AG04450 (cell line): ENCODE measurements at regions not wholly inside any gene's neighbourhood (a gene's known extent, or its start where the extent isn't known, plus 50 kb on each side); places are given as distances from the start of the nearest gene placed in this dataset.

ENCODE experiments used
- CTCF ChIA-PET: fragments of 300-600, 350-600 bp; formaldehyde crosslinking; extraction: SDS; loops from one replicate; lab custom pipeline; 2022; ENCODE audit warnings: antibody characterized with exemption, inconsistent platforms; lab: Charles Lee
- POLR2A ChIA-PET: fragments of 350-600 bp; formaldehyde crosslinking; extraction: SDS; loops from one replicate; lab custom pipeline; 2021; ENCODE audit warnings: antibody characterized with exemption, inconsistent platforms; lab: Yijun Ruan, JAX
- DNase-seq: peaks from one replicate; pipeline ENCODE4 v3.0.0-alpha.2; 2011; ENCODE audit warnings: low read depth, low spot score
- H3K27ac ChIP-seq: one replicate; pipeline ENCODE4 v1.5.1; 2012; ENCODE audit warnings: low read depth, low read length, control low read depth
- H3K27me3 ChIP-seq: one replicate; pipeline ENCODE4 v1.6.0; 2012; ENCODE audit warnings: low read length; ENCODE audit not compliant: control insufficient read depth, insufficient read depth
- H3K4me3 ChIP-seq: 2 replicates; pipeline ENCODE4 v1.5.1; 2011; ENCODE audit warnings: mild to moderate bottlenecking, low read depth, low read length, control low read depth
- H3K9me3 ChIP-seq: 2 replicates; pipeline ENCODE4 v1.5.1; 2012; ENCODE audit warnings: low read length; ENCODE audit not compliant: control insufficient read depth, insufficient read depth
- TF ChIP-seq, protein P1 (sequence below): IDR thresholded peaks from 2 replicates; pipeline ENCODE4 v1.5.1; 2011; ENCODE audit warnings: low read depth, low read length, control low read depth, inconsistent platforms

GRCh38 chr1:110816945-110817344 lies 56.0 kb upstream of the CD53 start:
- ChIA-PET POLR2A (no interaction called here), CTCF (no interaction called here)
- Histone ChIP-seq H3K27ac (no peak overlapping the region), H3K9me3 (no peaks in the 10 kb centered on the region), H3K27me3 (no peaks in the 10 kb centered on the region), H3K4me3 (no peak overlapping the region)
- DNase-seq = no peak
- TF ChIP-seq, protein P1, sequence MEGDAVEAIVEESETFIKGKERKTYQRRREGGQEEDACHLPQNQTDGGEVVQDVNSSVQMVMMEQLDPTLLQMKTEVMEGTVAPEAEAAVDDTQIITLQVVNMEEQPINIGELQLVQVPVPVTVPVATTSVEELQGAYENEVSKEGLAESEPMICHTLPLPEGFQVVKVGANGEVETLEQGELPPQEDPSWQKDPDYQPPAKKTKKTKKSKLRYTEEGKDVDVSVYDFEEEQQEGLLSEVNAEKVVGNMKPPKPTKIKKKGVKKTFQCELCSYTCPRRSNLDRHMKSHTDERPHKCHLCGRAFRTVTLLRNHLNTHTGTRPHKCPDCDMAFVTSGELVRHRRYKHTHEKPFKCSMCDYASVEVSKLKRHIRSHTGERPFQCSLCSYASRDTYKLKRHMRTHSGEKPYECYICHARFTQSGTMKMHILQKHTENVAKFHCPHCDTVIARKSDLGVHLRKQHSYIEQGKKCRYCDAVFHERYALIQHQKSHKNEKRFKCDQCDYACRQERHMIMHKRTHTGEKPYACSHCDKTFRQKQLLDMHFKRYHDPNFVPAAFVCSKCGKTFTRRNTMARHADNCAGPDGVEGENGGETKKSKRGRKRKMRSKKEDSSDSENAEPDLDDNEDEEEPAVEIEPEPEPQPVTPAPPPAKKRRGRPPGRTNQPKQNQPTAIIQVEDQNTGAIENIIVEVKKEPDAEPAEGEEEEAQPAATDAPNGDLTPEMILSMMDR = no peak

GRCh38 chr1:110811529-110811928 lies 61.4 kb upstream of the CD53 start:
- Histone ChIP-seq H3K27me3 (no peaks in the 10 kb centered on the region), H3K4me3 (no peak overlapping the region), H3K9me3 (no peaks in the 10 kb centered on the region), H3K27ac (no peak overlapping the region)
- TF ChIP-seq, protein P1 = no peak
- no peak for DNase-seq
- CTCF ChIA-PET = no interaction called here
- POLR2A ChIA-PET = no interaction called here

GRCh38 chr1:110800079-110800478 lies 72.9 kb upstream of the CD53 start:
- DNase-seq = no peak
- CTCF ChIA-PET = interaction anchor here (0.9 to 2.3 kb wide), 2 partner anchors 17 to 34 kb away, joined by 5 to 16 read pairs; no protein-coding TSS in a partner anchor
- Histone ChIP-seq H3K27me3 (no peaks in the 10 kb centered on the region), H3K4me3 (no peak overlapping the region), H3K9me3 (no peaks in the 10 kb centered on the region), H3K27ac (no peak overlapping the region)
- TF ChIP-seq, protein P1 = no peak
- POLR2A ChIA-PET = no interaction called here

GRCh38 chr1:110798691-110799256 lies 74.2 kb upstream of the CD53 start:
- TF ChIP-seq, protein P1 = no peak

DNA sequence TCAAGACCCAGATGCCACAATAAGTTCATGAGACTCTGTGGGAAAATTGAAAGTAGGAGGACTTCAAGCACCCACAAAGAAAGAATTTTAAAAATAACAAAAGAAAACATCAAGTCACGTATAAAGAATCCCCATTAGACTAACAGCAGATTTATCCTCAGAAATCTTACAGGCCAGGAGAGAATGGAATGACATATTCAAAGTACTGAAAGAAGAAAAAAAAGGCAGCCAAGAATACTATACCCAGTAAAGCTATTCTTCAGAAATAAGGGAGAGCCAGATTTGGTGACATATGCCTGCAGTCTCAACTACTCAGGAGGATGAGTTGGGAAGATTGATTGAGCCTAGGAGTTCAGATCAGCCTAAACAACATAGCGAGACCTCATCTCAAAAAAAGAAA lies 84.3 kb upstream of the CD53 start:
- CTCF ChIA-PET = no interaction called here

More at GRCh38 chr1:110798691-110799256, 74.2 kb upstream of the CD53 start:
- H3K27ac ChIP-seq = no peak overlapping the region
- H3K27me3 ChIP-seq = no peaks in the 10 kb centered on the region
- POLR2A ChIA-PET = no interaction called here
- CTCF ChIA-PET = interaction anchor here (2.3 kb wide), 1 partner anchor 15 kb away, joined by 16 read pairs; no protein-coding TSS in a partner anchor
- DNase-seq = no peak
- H3K9me3 ChIP-seq = no peaks in the 10 kb centered on the region
- H3K4me3 ChIP-seq = no peak overlapping the region

More for the DNA sequence above, 84.3 kb upstream of the CD53 start:
- Histone ChIP-seq H3K27ac (no peak overlapping the region), H3K27me3 (no peaks in the 10 kb centered on the region), H3K4me3 (no peak overlapping the region), H3K9me3 (no peaks in the 10 kb centered on the region)
- no peak for DNase-seq
- POLR2A ChIA-PET = no interaction called here
- TF ChIP-seq, protein P1 = no peak
